HS-5 (cell line): ENCODE measurements at regions not wholly inside any gene's neighbourhood (a gene's known extent, or its start where the extent isn't known, plus 50 kb on each side); places are given as distances from the start of the nearest gene placed in this dataset.

Experiments
- DNase-seq: peaks from one replicate; pipeline ENCODE4 v3.0.0-alpha.2; 2012; ENCODE audit warnings: low read depth

DNA sequence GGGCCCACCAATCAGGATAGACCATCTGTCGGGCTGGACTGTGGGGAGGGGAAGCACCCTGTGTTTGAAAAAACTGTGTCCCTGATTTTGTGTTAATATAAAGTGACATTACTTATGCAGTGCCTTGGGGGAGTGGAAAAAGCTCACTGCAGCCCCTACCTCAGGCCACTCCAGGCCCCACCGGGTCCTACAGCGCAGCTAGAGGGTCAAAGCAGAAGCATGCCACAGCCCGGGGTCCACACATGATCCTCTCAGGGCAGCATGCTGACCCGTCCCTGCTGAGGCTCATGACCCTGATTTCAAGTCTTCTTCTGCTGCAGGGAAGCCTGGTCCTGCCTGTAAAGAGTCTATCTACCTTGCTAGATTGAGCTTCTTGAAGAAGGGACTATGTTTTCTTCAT is 133.0 kb upstream of the PLCB4 start:
- no peak for DNase-seq

- no peak for DNase-seq
These were observed 130.4 kb upstream of the PLCB4 start for GRCh38 chr20:8938532-8938931.

GRCh38 chr20:8940326-8940725 is 128.6 kb upstream of the PLCB4 start:
- DNase-seq, result no peak

- DNase-seq, result no peak
These were observed 125.3 kb upstream of the PLCB4 start for GRCh38 chr20:8943631-8944030.

DNA sequence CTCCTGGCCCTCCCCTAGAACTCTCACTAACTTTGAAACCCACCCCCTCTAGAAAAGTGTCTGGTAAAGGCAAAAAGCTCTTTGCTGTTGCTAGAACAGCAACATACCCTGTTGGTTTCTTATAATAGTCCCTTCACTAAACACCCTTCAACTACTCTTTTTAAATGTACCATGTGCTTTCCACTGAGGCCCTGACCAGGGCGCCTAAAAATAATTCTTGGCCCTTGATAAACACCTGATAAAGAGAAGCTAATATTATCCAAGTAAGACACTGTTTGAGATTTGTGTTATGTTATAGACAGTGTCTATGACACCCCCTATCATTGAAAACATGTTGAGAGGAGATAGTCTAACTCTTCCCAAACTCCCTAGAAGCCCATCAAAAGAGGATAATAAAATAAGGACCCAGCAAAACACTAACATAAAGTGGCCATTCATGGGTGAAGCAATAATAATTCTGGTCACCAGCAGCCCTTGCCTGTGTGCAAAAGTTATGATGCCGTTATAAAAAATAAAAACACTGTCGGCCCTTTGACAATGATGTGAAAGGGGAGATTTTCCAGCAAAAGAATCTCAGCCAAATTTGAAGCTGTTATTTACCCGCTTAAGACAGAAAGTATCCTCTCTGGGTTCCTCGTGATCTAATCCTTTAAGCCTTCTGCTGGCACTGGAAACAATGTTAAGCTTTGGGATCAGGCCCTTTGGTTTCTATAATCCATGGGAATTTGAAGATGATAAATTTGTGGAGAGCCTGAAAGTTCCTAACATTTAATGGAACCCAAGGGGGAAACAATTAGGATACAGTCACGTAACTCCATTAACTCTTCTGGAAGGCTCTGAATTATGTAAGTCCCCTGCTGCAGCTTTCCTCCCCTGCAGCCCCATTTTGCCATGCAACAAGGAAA is 122.6 kb upstream of the PLCB4 start:
- no peak for DNase-seq

GRCh38 chr20:8948442-8949020 is 120.4 kb upstream of the PLCB4 start:
- DNase-seq, result no peak

DNA sequence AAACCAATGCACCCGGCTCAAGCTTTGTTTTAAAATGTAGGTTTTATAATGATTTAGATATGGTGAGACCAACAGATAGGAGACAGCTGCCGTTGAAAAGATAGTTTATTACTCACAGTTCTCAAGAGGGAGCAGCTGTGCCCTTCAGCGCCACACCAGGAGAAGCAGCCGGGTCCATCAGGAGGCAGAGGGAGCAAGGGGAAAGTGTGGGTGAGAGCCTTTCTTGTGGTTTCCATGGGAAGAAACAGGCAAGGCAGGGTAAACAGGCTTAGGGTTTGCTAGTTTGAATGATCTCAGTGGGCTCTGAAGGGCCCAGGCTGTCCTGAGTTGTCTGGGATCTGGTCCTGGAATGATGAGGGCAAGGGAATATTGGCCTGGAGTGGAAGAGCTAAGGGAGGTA is 117.7 kb upstream of the PLCB4 start:
- no peak for DNase-seq

DNA sequence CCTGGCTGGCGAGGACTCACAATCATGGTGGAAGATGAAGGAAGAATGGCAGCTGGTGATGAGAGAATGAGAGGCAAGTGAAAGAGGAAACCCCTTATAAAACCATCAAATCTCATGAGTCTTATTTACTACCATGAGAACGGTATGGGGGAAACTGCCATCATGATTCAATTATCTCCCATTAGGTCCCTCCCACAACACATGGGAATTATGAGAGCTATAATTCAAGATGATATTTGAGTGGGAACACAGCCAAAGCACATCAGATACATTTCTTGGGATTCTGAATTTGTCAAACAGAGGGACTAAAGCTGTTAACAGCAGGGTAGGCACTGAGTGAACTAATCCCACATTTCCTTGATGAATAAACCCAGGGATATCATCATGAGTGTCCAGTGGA is 116.2 kb upstream of the PLCB4 start:
- no peak for DNase-seq

GRCh38 chr20:8953300-8953699 is 115.6 kb upstream of the PLCB4 start:
- no peak for DNase-seq

DNA sequence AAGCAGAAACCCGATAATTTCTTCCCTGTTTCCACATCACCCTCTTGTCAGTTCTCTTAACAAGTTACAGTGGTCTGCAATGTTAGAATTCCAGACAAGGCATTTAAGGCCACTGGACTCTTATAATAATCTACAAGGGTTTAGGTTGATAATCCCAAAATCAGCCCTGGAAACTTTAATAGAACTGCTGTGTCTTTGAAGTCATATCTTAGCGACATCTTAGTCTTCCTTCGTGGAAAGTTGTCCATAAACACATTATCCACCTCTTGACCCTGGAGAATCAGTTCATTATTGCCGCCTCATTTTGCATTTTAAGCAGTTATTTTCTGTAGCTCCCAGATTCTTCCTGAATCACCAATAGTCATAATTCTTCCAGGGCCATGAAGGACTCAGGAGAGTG is 108.6 kb upstream of the PLCB4 start:
- DNase-seq, result no peak

DNA sequence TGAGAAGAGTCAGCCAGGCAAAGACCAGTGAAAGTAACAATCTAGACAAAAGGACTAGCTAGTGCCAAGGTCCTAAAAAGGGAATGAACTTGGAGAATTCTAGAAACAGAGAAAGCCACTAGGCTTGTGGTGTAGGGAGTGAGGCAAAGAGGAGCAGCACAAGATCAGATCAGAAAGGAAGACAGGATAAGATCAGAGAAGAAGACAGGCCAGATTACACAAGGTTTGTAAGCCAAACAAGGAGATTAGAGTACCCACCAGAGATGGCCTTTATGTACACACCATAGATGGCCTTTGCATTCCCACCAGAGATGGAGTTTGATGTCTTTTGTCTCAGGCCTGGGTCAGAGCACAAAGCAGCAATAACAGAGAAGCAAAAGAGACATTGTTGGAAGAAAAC is 105.6 kb upstream of the PLCB4 start:
- DNase-seq, result no peak

GRCh38 chr20:8964959-8965562 is 103.8 kb upstream of the PLCB4 start:
- no peak for DNase-seq

DNA sequence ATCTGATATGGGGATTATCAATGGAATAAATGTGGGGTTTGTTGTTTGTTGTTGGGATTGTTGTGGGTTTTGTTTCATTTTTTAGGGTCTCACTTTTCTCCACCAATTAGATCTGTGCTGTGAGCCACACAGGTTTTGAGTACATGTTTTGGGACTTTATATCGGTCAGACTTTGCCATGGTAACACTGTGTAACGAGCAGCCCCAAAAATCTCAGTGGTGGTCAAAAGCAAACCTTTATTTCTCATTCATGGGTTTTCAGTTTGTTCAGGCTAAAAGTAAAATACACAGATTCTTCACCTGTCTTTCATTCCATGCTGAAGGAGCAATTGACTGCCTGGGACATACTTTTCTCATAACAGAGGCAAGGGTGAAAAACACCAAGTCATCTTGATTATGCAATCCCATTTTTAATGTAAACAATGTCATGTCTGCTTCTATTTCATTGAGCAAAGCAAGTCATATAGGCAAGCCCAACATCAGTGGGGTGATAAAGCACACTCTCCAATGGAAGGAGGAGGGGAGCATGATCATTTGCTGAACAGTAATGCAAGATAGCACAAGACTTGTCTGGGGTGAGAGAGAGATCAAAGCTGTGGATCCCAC is 101.1 kb upstream of the PLCB4 start:
- no peak for DNase-seq

GRCh38 chr20:8969146-8969583 is 99.7 kb upstream of the PLCB4 start:
- DNase-seq, result no peak

- no peak for DNase-seq
These were observed 97.1 kb upstream of the PLCB4 start for GRCh38 chr20:8971669-8972316.

- no peak for DNase-seq
These were observed 95.8 kb upstream of the PLCB4 start for GRCh38 chr20:8972963-8973705.

- no peak for DNase-seq
These were observed 94.7 kb upstream of the PLCB4 start for GRCh38 chr20:8974009-8974708.

DNA sequence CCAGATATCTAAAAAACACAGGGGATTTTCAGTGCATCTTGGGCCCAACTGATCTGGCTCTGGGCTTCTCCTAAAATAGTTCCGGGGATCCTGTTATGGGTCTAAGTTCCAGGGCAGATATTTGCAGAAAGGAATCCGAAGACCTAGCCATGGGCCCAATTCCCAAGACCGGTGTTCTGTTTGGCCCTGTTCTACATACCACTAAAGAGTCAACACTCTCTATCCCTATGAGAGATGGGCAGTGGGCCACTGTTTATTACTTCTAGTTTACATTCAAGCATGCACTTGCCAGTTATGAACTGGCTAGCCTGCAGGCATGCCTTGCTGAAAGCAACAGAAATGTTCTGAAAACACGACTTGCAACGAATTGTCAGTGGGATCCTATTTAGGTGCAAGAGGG is 87.4 kb upstream of the PLCB4 start:
- no peak for DNase-seq

GRCh38 chr20:8983478-8984345 is 85.2 kb upstream of the PLCB4 start:
- DNase-seq, result no peak

- DNase-seq, result no peak
These were observed 82.3 kb upstream of the PLCB4 start for GRCh38 chr20:8986631-8987030.
